GM23248 (cell line): ENCODE measurements at regions not wholly inside any gene's neighbourhood (a gene's known extent, or its start where the extent isn't known, plus 50 kb on each side); places are given as distances from the start of the nearest gene placed in this dataset.

Experiments used
- EZH2 ChIP-seq: fragments of 200-600 bp; sonication (generic); IDR thresholded peaks from 2 replicates; pipeline ENCODE4 v1.6.1; 2018; ENCODE audit warnings: antibody characterized with exemption, mild to moderate bottlenecking; ENCODE audit not compliant: insufficient read depth, poor library complexity, severe bottlenecking
- EZH2phosphoT487 ChIP-seq: fragments of 200-600 bp; sonication (generic); IDR thresholded peaks from 2 replicates; pipeline ENCODE4 v1.6.1; 2018; ENCODE audit warnings: antibody characterized with exemption, moderate library complexity, mild to moderate bottlenecking, low read depth; ENCODE audit not compliant: insufficient read depth

DNA sequence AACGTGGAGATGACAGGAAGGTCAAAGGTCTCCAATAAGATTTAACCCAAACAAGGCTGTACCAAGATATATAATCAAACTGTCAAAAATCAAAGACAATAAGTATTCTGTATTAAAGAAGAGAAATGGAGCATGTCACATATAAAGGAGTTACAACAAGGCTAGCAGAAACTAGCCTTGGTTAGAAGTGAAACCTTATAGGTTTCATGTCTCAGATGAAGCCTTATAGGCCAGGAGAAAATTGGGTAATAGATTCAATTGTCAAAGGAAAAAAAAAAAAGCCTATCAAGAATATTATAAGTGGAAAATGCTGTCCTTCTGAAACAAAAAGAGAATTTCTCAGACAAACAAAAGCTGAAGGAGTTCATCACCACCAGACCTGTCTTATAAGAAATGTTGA is 419.4 kb downstream of the CDH11 start:
- TF ChIP-seq EZH2 (no peak), EZH2phosphoT487 (no peak)
